ENCODE measurements at regions not wholly inside any gene's neighbourhood (a gene's known extent, or its start where the extent isn't known, plus 50 kb on each side); places are given as distances from the start of the nearest gene placed in this dataset.
A peak's percentile ranks its signal among the peaks of the same experiment; 100 is the strongest.
"Not testable (repeated sequence)": the region's sequence is repeated elsewhere in the genome, so short reads cannot be mapped to it uniquely, and the experiment has no call there.

- CTCF ChIA-PET; H3K4me3 ChIP-seq (ENCODE audit: low read length); H3K4me3 Mint-ChIP-seq; H3K9me3 ChIP-seq (ENCODE audit: low read length); H3K4me1 Mint-ChIP-seq; H3K4me1 ChIP-seq (ENCODE audit: insufficient read depth, low read length); H3K27ac ChIP-seq (ENCODE audit: low read depth, low read length); H3K27me3 Mint-ChIP-seq; H3K27me3 ChIP-seq (ENCODE audit: insufficient read depth, low read length, poor library complexity, severe bottlenecking); POLR2A ChIA-PET; H3K9me3 Mint-ChIP-seq; H3K36me3 Mint-ChIP-seq; DNase-seq; H3K36me3 ChIP-seq (ENCODE audit: insufficient read depth, low read length): not testable (repeated sequence)
- peak overlapping the region in 1 of 8 donors; percentile 43 for H3K27ac Mint-ChIP-seq
Measured at GRCh38 chr7:101679653-101680173, 50.6 kb upstream of the MYL10 start.

DNA sequence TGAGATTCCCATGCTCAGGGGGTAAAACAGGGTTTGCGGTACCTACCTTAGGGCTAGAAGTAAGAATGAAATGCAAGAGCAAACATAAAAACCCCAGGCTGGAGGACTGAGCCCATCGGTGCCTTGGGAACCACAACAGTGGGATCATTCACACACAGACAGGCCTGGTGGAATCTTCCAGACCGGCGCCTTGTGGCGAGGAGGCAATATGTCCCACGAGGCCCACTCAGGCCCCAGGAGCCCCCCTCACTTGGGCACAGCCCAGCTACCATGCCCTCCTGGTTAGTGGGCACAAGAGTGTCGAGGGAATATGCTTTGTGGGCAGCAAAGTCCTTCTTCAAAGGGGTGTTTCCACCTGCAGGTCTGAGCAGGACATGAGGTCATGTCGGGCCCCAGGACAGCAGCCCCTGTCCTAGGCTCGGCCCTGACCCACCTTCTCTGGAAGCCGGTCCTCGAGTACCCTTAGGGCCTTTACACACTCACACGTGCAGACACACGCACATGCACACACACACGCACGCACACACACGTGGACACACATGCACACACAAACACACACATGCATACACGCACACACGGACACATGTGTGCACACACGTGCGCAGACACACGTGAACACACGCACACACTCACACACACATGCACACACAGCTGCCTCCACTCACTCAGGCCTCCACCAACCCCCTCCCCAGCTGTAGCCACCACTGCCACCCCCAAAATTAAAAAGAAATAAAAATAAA lies 51.5 kb upstream of the MYL10 start:
- no peaks in the 10 kb centered on the region for H3K4me1 ChIP-seq (ENCODE audit: insufficient read depth, low read length)
- H3K27me3 ChIP-seq (ENCODE audit: insufficient read depth, low read length, poor library complexity, severe bottlenecking), result no peaks in the 10 kb centered on the region
- H3K27ac ChIP-seq (ENCODE audit: low read depth, low read length), result no peak overlapping the region
- ChIA-PET POLR2A (no interaction called here), CTCF (no interaction called here)
- no peaks in the 10 kb centered on the region for H3K36me3 Mint-ChIP-seq
- H3K9me3 ChIP-seq (ENCODE audit: low read length), result no peaks in the 10 kb centered on the region
- no peaks in the 10 kb centered on the region for H3K9me3 Mint-ChIP-seq
- H3K27me3 Mint-ChIP-seq, result peaks cover 0 to 6% of the 10 kb centered on the region in 2 donors
- DNase-seq, result no peak
- H3K4me1 Mint-ChIP-seq, result no peaks in the 10 kb centered on the region
- H3K4me3 ChIP-seq (ENCODE audit: low read length), result no peak overlapping the region
- no peaks in the 10 kb centered on the region for H3K36me3 ChIP-seq (ENCODE audit: insufficient read depth, low read length)
- no peak overlapping the region for H3K27ac Mint-ChIP-seq
- no peak overlapping the region for H3K4me3 Mint-ChIP-seq

DNA sequence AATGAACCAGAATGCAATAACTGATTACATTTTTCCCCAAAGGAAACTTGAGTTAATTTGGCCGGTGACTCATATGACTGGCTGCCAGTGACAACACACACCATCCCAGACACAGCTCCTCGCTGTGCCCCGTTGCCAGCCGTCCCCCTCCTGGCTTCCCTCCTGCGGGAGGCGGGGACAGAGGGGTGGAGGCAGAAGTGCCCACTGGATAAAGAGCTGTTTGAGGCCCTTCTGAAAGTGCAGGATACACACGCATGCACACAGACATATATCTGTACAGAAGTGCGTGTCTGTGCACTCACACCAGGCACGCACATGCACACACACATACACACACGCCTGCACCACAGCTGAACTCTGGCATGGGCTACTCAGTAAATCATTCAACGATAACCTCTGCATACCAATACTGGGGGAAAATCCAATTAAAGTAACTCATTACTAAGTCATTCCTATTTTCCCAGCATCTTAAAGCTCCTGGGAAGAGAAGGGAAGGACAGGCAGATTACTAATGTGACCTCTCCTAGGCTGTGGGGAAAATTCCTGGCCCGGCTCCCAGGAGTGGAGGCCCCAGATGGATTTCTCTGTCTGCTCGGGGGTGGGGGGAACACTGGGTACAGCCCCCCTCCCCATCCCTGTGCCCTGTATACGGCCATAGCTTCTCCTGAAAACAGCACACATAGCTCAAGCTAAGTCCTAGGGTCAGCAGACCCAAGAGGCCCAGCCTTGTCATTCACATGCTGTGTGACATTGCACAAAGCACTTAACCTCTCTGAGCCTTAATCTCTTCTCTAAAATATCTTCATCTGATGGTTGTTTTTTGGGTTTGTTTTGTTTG lies 52.3 kb upstream of the MYL10 start:
- Histone ChIP-seq H3K4me1 (ENCODE audit: insufficient read depth, low read length) (no peaks in the 10 kb centered on the region), H3K36me3 (ENCODE audit: insufficient read depth, low read length) (no peaks in the 10 kb centered on the region), H3K4me3 (ENCODE audit: low read length) (no peak overlapping the region), H3K27ac (ENCODE audit: low read depth, low read length) (no peak overlapping the region), H3K9me3 (ENCODE audit: low read length) (no peaks in the 10 kb centered on the region), H3K27me3 (ENCODE audit: insufficient read depth, low read length, poor library complexity, severe bottlenecking) (no peaks in the 10 kb centered on the region)
- ChIA-PET POLR2A (no interaction called here), CTCF (no interaction called here)
- peaks cover 0 to 6% of the 10 kb centered on the region in 2 donors for H3K27me3 Mint-ChIP-seq
- H3K4me3 Mint-ChIP-seq, result no peak overlapping the region
- no peaks in the 10 kb centered on the region for H3K4me1 Mint-ChIP-seq
- no peak for DNase-seq
- H3K27ac Mint-ChIP-seq, result no peak overlapping the region
- H3K9me3 Mint-ChIP-seq, result no peaks in the 10 kb centered on the region
- no peaks in the 10 kb centered on the region for H3K36me3 Mint-ChIP-seq

GRCh38 chr7:101684983-101685330 lies 55.9 kb upstream of the MYL10 start:
- Histone ChIP-seq H3K4me3 (ENCODE audit: low read length) (no peak overlapping the region), H3K27me3 (ENCODE audit: insufficient read depth, low read length, poor library complexity, severe bottlenecking) (no peaks in the 10 kb centered on the region), H3K9me3 (ENCODE audit: low read length) (no peaks in the 10 kb centered on the region), H3K36me3 (ENCODE audit: insufficient read depth, low read length) (no peaks in the 10 kb centered on the region), H3K27ac (ENCODE audit: low read depth, low read length) (no peak overlapping the region), H3K4me1 (ENCODE audit: insufficient read depth, low read length) (no peaks in the 10 kb centered on the region)
- H3K4me1 Mint-ChIP-seq, result peaks cover 0 to 3% (median 0%) of the 10 kb centered on the region in 3 donors
- no peak for DNase-seq
- no peak overlapping the region for H3K27ac Mint-ChIP-seq
- no peaks in the 10 kb centered on the region for H3K9me3 Mint-ChIP-seq
- ChIA-PET CTCF (interaction anchor here (1.0 kb wide), 1 partner anchor 9 kb away, joined by 3 read pairs; no protein-coding TSS in a partner anchor), POLR2A (no interaction called here)
- peaks cover 0 to 9% of the 10 kb centered on the region in 2 donors for H3K27me3 Mint-ChIP-seq
- H3K4me3 Mint-ChIP-seq, result no peak overlapping the region
- no peaks in the 10 kb centered on the region for H3K36me3 Mint-ChIP-seq

DNA sequence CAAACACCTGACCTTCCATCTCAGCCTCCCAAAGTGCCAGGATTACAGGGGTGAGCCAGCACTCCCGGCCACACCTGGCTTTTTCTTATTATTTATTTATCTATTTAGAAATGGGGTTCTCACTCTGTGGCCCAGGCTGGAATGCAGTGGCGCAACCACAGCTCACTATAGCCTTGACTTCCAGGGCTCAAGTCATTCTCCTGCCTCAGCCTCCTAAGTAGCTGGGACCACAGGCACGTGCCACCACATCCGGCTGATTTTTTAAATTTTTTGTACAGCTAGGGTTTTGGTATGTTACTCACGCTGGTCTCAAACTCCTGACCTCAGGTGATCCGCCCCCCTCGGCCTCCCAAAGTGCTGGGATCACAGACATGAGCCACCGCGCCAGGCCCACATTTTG lies 56.9 kb upstream of the MYL10 start:
- Mint-ChIP-seq H3K4me1 (peaks cover 0 to 3% (median 0%) of the 10 kb centered on the region in 3 donors), H3K27ac (no peak overlapping the region), H3K4me3 (no peak overlapping the region), H3K9me3 (no peaks in the 10 kb centered on the region), H3K36me3 (no peaks in the 10 kb centered on the region), H3K27me3 (peaks cover 0 to 9% of the 10 kb centered on the region in 2 donors)
- CTCF ChIA-PET, result no interaction called here
- POLR2A ChIA-PET, result no interaction called here
- Histone ChIP-seq H3K9me3 (ENCODE audit: low read length) (no peaks in the 10 kb centered on the region), H3K27me3 (ENCODE audit: insufficient read depth, low read length, poor library complexity, severe bottlenecking) (no peaks in the 10 kb centered on the region), H3K4me3 (ENCODE audit: low read length) (no peak overlapping the region), H3K36me3 (ENCODE audit: insufficient read depth, low read length) (no peaks in the 10 kb centered on the region), H3K4me1 (ENCODE audit: insufficient read depth, low read length) (no peaks in the 10 kb centered on the region), H3K27ac (ENCODE audit: low read depth, low read length) (no peak overlapping the region)
- no peak for DNase-seq

GRCh38 chr7:101687081-101687480 lies 58.0 kb upstream of the MYL10 start:
- Mint-ChIP-seq H3K36me3 (no peaks in the 10 kb centered on the region), H3K4me1 (peaks cover 0 to 3% (median 0%) of the 10 kb centered on the region in 3 donors), H3K4me3 (no peak overlapping the region), H3K27me3 (peaks cover 0 to 11% of the 10 kb centered on the region in 2 donors), H3K27ac (peak overlapping the region in 1 of 8 donors; percentile 0), H3K9me3 (no peaks in the 10 kb centered on the region)
- no peak for DNase-seq
- Histone ChIP-seq H3K4me1 (ENCODE audit: insufficient read depth, low read length) (no peaks in the 10 kb centered on the region), H3K4me3 (ENCODE audit: low read length) (no peak overlapping the region), H3K27ac (ENCODE audit: low read depth, low read length) (no peak overlapping the region), H3K9me3 (ENCODE audit: low read length) (no peaks in the 10 kb centered on the region), H3K36me3 (ENCODE audit: insufficient read depth, low read length) (no peaks in the 10 kb centered on the region), H3K27me3 (ENCODE audit: insufficient read depth, low read length, poor library complexity, severe bottlenecking) (no peaks in the 10 kb centered on the region)
- ChIA-PET CTCF (no interaction called here), POLR2A (no interaction called here)

GRCh38 chr7:101687791-101688182 lies 58.7 kb upstream of the MYL10 start:
- H3K4me3 Mint-ChIP-seq, result no peak overlapping the region
- H3K4me3 ChIP-seq (ENCODE audit: low read length), result no peak overlapping the region
- no peaks in the 10 kb centered on the region for H3K27me3 ChIP-seq (ENCODE audit: insufficient read depth, low read length, poor library complexity, severe bottlenecking)
- peaks cover 0 to 11% of the 10 kb centered on the region in 2 donors for H3K27me3 Mint-ChIP-seq
- no peaks in the 10 kb centered on the region for H3K36me3 Mint-ChIP-seq
- no peak for DNase-seq
- peaks cover 0 to 3% (median 0%) of the 10 kb centered on the region in 3 donors for H3K4me1 Mint-ChIP-seq
- no peaks in the 10 kb centered on the region for H3K9me3 Mint-ChIP-seq
- no peaks in the 10 kb centered on the region for H3K4me1 ChIP-seq (ENCODE audit: insufficient read depth, low read length)
- ChIA-PET POLR2A (no interaction called here), CTCF (no interaction called here)
- H3K36me3 ChIP-seq (ENCODE audit: insufficient read depth, low read length), result no peaks in the 10 kb centered on the region
- H3K9me3 ChIP-seq (ENCODE audit: low read length), result no peaks in the 10 kb centered on the region
- no peak overlapping the region for H3K27ac ChIP-seq (ENCODE audit: low read depth, low read length)
- H3K27ac Mint-ChIP-seq, result no peak overlapping the region

DNA sequence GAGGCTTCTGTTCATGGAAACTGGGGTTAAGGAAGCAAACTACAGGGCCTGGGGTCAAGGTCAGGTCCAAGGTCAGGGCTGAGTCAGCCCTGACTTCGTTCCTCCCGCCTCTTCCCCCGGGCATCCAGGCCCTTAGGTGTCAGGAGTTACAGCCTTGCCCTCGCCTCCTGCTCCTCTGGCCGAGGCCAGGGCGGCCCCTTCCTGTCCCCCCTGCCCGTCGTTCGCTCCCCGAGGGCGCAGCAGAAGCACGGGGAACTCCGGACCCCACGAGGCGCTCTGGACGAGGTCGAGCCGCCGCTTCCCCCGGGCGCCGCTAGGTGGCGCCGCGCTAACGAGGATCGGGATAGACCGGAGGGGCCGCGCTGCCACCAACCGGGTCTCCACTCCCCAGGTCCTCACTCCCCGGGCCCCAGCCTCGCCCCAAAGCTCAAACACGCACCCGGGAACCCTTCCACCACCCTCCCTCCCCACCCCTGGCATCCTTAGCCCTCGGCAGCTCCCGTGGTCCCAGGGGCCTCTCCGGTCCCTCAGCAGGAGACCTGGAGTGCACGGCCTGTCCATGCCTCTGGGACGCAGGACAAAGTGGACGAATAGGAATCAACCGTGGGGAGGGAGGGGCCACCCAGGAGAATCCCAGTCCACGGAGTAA lies 59.2 kb upstream of the MYL10 start:
- H3K4me3 Mint-ChIP-seq, result no peak overlapping the region
- H3K4me3 ChIP-seq (ENCODE audit: low read length), result no peak overlapping the region
- CTCF ChIA-PET, result interaction anchor here (1.0 to 1.4 kb wide), 4 partner anchors 54 to 585 kb away, joined by 3 to 5 read pairs (median 4); no protein-coding TSS in a partner anchor
- no peaks in the 10 kb centered on the region for H3K9me3 Mint-ChIP-seq
- H3K4me1 ChIP-seq (ENCODE audit: insufficient read depth, low read length), result no peaks in the 10 kb centered on the region
- H3K27me3 Mint-ChIP-seq, result peaks cover 0 to 10% of the 10 kb centered on the region in 2 donors
- H3K36me3 ChIP-seq (ENCODE audit: insufficient read depth, low read length), result no peaks in the 10 kb centered on the region
- H3K36me3 Mint-ChIP-seq, result no peaks in the 10 kb centered on the region
- no peaks in the 10 kb centered on the region for H3K27me3 ChIP-seq (ENCODE audit: insufficient read depth, low read length, poor library complexity, severe bottlenecking)
- peak; percentile 65 to 80 (median 73) for DNase-seq
- no peaks in the 10 kb centered on the region for H3K9me3 ChIP-seq (ENCODE audit: low read length)
- H3K4me1 Mint-ChIP-seq, result peaks cover 0 to 3% (median 0%) of the 10 kb centered on the region in 3 donors
- H3K27ac Mint-ChIP-seq, result no peak overlapping the region
- POLR2A ChIA-PET, result no interaction called here
- no peak overlapping the region for H3K27ac ChIP-seq (ENCODE audit: low read depth, low read length)
